IMR-90 (cell line): ENCODE measurements at regions not wholly inside any gene's neighbourhood (a gene's known extent, or its start where the extent isn't known, plus 50 kb on each side); places are given as distances from the start of the nearest gene placed in this dataset.

ENCODE experiments used
- ATAC-seq: fragments of 200-7000 bp; cut with Tn5 transposase; 2 replicates; pipeline ENCODE4 v1.9.1; 2020; ENCODE audit warnings: low read depth, mild to moderate bottlenecking, moderate library complexity
- BruUV-seq: library from RNA; stranded (reverse); fragments of 400-500 nt; replicated peaks from 2 replicates; lab custom pipeline; 2021; lab: Mats Ljungman, UMichigan
- CTCF ChIA-PET: fragments of 300-600 bp; formaldehyde crosslinking; extraction: SDS; loops from one replicate; lab custom pipeline; 2021; ENCODE audit warnings: antibody characterized with exemption; lab: Yijun Ruan, JAX
- POLR2A ChIA-PET: fragments of 300-600 bp; sonication (Branson Sonifier 250); formaldehyde crosslinking; loops from one replicate; lab custom pipeline; 2022; ENCODE audit warnings: antibody characterized with exemption; ENCODE audit not compliant: unreplicated experiment; lab: Charles Lee
- DNase-seq: peaks from one replicate; pipeline ENCODE4 v3.0.0; 2013
- H2AFZ ChIP-seq: replicated peaks from 2 replicates; pipeline ENCODE3; 2013; ENCODE audit warnings: low read length, mild to moderate bottlenecking; ENCODE audit not compliant: poor library complexity
- H2AK5ac ChIP-seq: 2 replicates; pipeline ENCODE4 v1.6.1; 2013; ENCODE audit warnings: low read depth, low read length, inconsistent platforms
- H2AK9ac ChIP-seq: replicated peaks from 2 replicates; pipeline ENCODE3; 2013; ENCODE audit warnings: mild to moderate bottlenecking, low read depth, low read length, moderate library complexity; ENCODE audit not compliant: poor library complexity
- H2BK120ac ChIP-seq: 2 replicates; pipeline ENCODE4 v1.6.1; 2013; ENCODE audit warnings: low read depth, low read length, inconsistent platforms
- H2BK15ac ChIP-seq: 3 replicates; pipeline ENCODE4 v1.6.1; 2013; ENCODE audit warnings: low read depth, low read length, inconsistent platforms
- H2BK20ac ChIP-seq: 2 replicates; pipeline ENCODE4 v1.6.1; 2013; ENCODE audit warnings: low read depth, mild to moderate bottlenecking, inconsistent platforms, low read length, moderate library complexity
- H2BK5ac ChIP-seq: 2 replicates; pipeline ENCODE4 v1.6.1; 2013; ENCODE audit warnings: mild to moderate bottlenecking, low read depth, low read length, inconsistent platforms; ENCODE audit not compliant: poor library complexity, severe bottlenecking
- H3K14ac ChIP-seq: replicated peaks from 2 replicates; pipeline ENCODE4 v1.6.1; 2013; ENCODE audit warnings: low read depth, low read length, inconsistent platforms
- H3K18ac ChIP-seq: 2 replicates; pipeline ENCODE4 v1.6.1; 2013; ENCODE audit warnings: low read depth, low read length, control low read depth
- H3K23ac ChIP-seq: 2 replicates; pipeline ENCODE4 v1.6.1; 2013; ENCODE audit warnings: low read depth, low read length, inconsistent platforms
- H3K27ac ChIP-seq: 2 replicates; pipeline ENCODE4 v1.5.1; 2013; ENCODE audit warnings: mild to moderate bottlenecking, control low read depth, low read length; ENCODE audit not compliant: insufficient read depth
- H3K27me3 ChIP-seq: 2 replicates; pipeline ENCODE4 v1.6.1; 2013; ENCODE audit warnings: low read length; ENCODE audit not compliant: control insufficient read depth, insufficient read depth
- H3K36me3 ChIP-seq: 2 replicates; pipeline ENCODE4 v1.6.1; 2013; ENCODE audit warnings: low read length, mixed read lengths; ENCODE audit not compliant: control insufficient read depth, insufficient read depth
- H3K4ac ChIP-seq: 2 replicates; pipeline ENCODE4 v1.6.1; 2013; ENCODE audit warnings: low read depth, low read length, inconsistent platforms
- H3K4me1 ChIP-seq: 2 replicates; pipeline ENCODE4 v1.6.1; 2013; ENCODE audit warnings: low read length, mixed read lengths; ENCODE audit not compliant: control insufficient read depth, insufficient read depth
- H3K4me2 ChIP-seq: 2 replicates; pipeline ENCODE4 v1.6.1; 2013; ENCODE audit warnings: low read depth, mild to moderate bottlenecking, control low read depth, low read length, moderate library complexity
- H3K4me3 ChIP-seq: 2 replicates; pipeline ENCODE4 v1.5.1; 2013; ENCODE audit warnings: low read depth, mild to moderate bottlenecking, control low read depth, low read length, moderate library complexity; ENCODE audit not compliant: insufficient read depth
- H3K56ac ChIP-seq: 2 replicates; pipeline ENCODE4 v1.6.1; 2013; ENCODE audit warnings: low read length, inconsistent platforms; ENCODE audit not compliant: insufficient read depth; ENCODE audit errors: extremely low read depth
- H3K79me1 ChIP-seq, 2 experiments: 2 replicates each; pipeline ENCODE4 v1.6.1; 2013; ENCODE audit warnings: low read length in 2 of 2, inconsistent platforms in 1 of 2, low read depth in 1 of 2
- H3K9ac ChIP-seq: 2 replicates; pipeline ENCODE4 v1.6.1; 2013; ENCODE audit warnings: low read depth, low read length, control low read depth
- H3K9me1 ChIP-seq: 2 replicates; pipeline ENCODE4 v1.6.1; 2013; ENCODE audit warnings: low read length, inconsistent platforms; ENCODE audit not compliant: insufficient read depth
- H3K9me3 ChIP-seq: 2 replicates; pipeline ENCODE4 v1.6.1; 2013; ENCODE audit warnings: low read length; ENCODE audit not compliant: control insufficient read depth, insufficient read depth
- H4K20me1 ChIP-seq: 2 replicates; pipeline ENCODE4 v1.6.1; 2013; ENCODE audit warnings: low read length, inconsistent platforms; ENCODE audit not compliant: insufficient read depth
- H4K5ac ChIP-seq: 2 replicates; pipeline ENCODE4 v1.6.1; 2013; ENCODE audit warnings: mild to moderate bottlenecking, low read depth, low read length, control low read depth
- H4K8ac ChIP-seq, 2 experiments: 2 replicates each; pipeline ENCODE4 v1.6.1; 2013; ENCODE audit warnings: low read depth in 2 of 2, low read length in 2 of 2, control low read depth in 1 of 2, inconsistent platforms in 1 of 2
- H4K91ac ChIP-seq: 2 replicates; pipeline ENCODE4 v1.6.1; 2013; ENCODE audit warnings: low read depth, low read length, inconsistent platforms; ENCODE audit not compliant: insufficient read depth
- BHLHE40 ChIP-seq: fragments of 150-350 bp; IDR thresholded peaks from 2 replicates; pipeline ENCODE4 v1.6.1; 2016; ENCODE audit warnings: mild to moderate bottlenecking, low read depth, low read length
- CEBPB ChIP-seq: IDR thresholded peaks from 2 replicates; pipeline ENCODE4 v1.6.1; 2012; ENCODE audit warnings: low read depth, low read length, improper control_type of control experiment
- FOS ChIP-seq: fragments of 150-350 bp; IDR thresholded peaks from 2 replicates; pipeline ENCODE4 v1.6.1; 2016; ENCODE audit warnings: low read depth, low read length
- MAZ ChIP-seq: IDR thresholded peaks from 2 replicates; pipeline ENCODE4 v1.6.1; 2012; ENCODE audit warnings: low read depth, mild to moderate bottlenecking, low read length, improper control_type of control experiment, moderate library complexity, borderline replicate concordance
- MXI1 ChIP-seq: IDR thresholded peaks from 2 replicates; pipeline ENCODE4 v1.6.1; 2012; ENCODE audit warnings: low read depth, mild to moderate bottlenecking, low read length, moderate library complexity, borderline replicate concordance
- NFE2L2 ChIP-seq: fragments of 150-350 bp; IDR thresholded peaks from 2 replicates; pipeline ENCODE4 v1.6.1; 2016; ENCODE audit warnings: low read depth, mild to moderate bottlenecking, low read length
- POLR2A ChIP-seq: IDR thresholded peaks from 2 replicates; pipeline ENCODE4 v1.6.1; 2012; ENCODE audit warnings: mild to moderate bottlenecking, low read depth, low read length
- RFX5 ChIP-seq: IDR thresholded peaks from 2 replicates; pipeline ENCODE4 v1.8.0; 2012; ENCODE audit warnings: low read depth, mild to moderate bottlenecking, low read length, moderate library complexity
- SMC3 ChIP-seq: fragments of 150-350 bp; IDR thresholded peaks from 2 replicates; pipeline ENCODE4 v1.6.1; 2016; ENCODE audit warnings: low read depth, mild to moderate bottlenecking, antibody characterized with exemption, low read length, moderate library complexity
- WGBS, 2 experiments: methylation state at CpG; one replicate each; pipeline versions ENCODE4 v1.1.5 to v1.1.7; 2013; ENCODE audit warnings: missing lambda C conversion rate in 2 of 2; ENCODE audit not compliant: insufficient read length in 1 of 2; ENCODE audit errors: extremely low coverage in 2 of 2; 5-methylcytosine and 5-hydroxymethylcytosine counted together
- dilution Hi-C: fragments of 300-500 bp; cut with HindIII; formaldehyde crosslinking; loops from one replicate; pipeline ENCODE4 v1.14.3; 2018; ENCODE audit warnings: low sequenced_read_pairs; ENCODE audit not compliant: unreplicated experiment
- in situ Hi-C: fragments of 300-500 bp; cut with MboI; formaldehyde crosslinking; loops from 3 replicates; pipeline ENCODE4 v1.14.3; 2019; ENCODE audit warnings: low sequenced_read_pairs, inconsistent platforms, mixed read lengths
- intact Hi-C: fragments of 100-400 bp; cut with micrococcal nuclease; formaldehyde crosslinking; loops from 2 replicates; pipeline ENCODE4 v1.10.0; 2022
- TF ChIP-seq, protein P1 (sequence below): fragments of 150-350 bp; IDR thresholded peaks from 2 replicates; pipeline ENCODE4 v1.6.1; 2017; ENCODE audit warnings: mild to moderate bottlenecking, antibody characterized with exemption, low read length, low read depth
- TF ChIP-seq, protein P2 (sequence below): fragments of 150-350 bp; IDR thresholded peaks from 2 replicates; pipeline ENCODE4 v1.6.1; 2016; ENCODE audit warnings: low read depth, mild to moderate bottlenecking, low read length, moderate library complexity, borderline replicate concordance

DNA sequence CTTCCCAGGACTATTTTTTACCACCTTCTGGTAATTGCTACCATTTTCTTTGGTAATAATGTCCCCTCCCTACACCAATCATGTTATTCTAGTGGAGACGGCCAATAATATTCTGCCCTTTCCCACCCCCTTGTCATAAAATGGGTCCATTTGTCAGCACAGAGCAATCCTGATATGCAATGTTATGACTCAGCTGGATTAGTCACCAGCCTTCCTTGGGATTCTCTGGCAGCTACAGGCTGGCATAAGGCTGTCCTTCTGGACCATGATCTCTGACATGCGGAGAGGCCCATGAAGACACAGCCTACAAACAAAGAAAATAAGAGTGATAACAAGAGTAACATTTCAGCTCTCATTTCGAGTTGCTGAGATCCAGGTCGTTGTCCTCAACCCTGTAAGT is 222.0 kb upstream of the CPNE8 start:
- Histone ChIP-seq H2AFZ (no peak overlapping the region), H3K18ac (no peak overlapping the region), H4K91ac (no peak overlapping the region), H3K4me3 (no peak overlapping the region), H4K5ac (no peak overlapping the region), H3K79me1 (no peaks in the 10 kb centered on the region), H3K27me3 (no peaks in the 10 kb centered on the region), H3K9me1 (no peaks in the 10 kb centered on the region), H3K23ac (no peak overlapping the region), H3K9me3 (peaks cover 11% of the 10 kb centered on the region), H4K20me1 (no peaks in the 10 kb centered on the region), H3K4me1 (no peaks in the 10 kb centered on the region), H3K56ac (no peak overlapping the region), H2BK20ac (no peak overlapping the region), H2BK15ac (no peak overlapping the region), H3K36me3 (no peaks in the 10 kb centered on the region), H2BK5ac (no peak overlapping the region), H2BK120ac (no peak overlapping the region), H3K9ac (no peak overlapping the region), H3K27ac (no peak overlapping the region), H3K14ac (no peak overlapping the region), H3K4ac (no peak overlapping the region), H2AK5ac (no peak overlapping the region), H4K8ac (no peak overlapping the region), H2AK9ac (no peak overlapping the region), H3K4me2 (no peak overlapping the region)
- TF ChIP-seq SMC3: no peak
- TF ChIP-seq BHLHE40: no peak
- no peak for TF ChIP-seq CEBPB
- TF ChIP-seq, protein P1, sequence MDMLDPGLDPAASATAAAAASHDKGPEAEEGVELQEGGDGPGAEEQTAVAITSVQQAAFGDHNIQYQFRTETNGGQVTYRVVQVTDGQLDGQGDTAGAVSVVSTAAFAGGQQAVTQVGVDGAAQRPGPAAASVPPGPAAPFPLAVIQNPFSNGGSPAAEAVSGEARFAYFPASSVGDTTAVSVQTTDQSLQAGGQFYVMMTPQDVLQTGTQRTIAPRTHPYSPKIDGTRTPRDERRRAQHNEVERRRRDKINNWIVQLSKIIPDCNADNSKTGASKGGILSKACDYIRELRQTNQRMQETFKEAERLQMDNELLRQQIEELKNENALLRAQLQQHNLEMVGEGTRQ: no peak
- no peak for TF ChIP-seq NFE2L2
- no peak for TF ChIP-seq MXI1
- no peak for TF ChIP-seq FOS
- TF ChIP-seq, protein P2, sequence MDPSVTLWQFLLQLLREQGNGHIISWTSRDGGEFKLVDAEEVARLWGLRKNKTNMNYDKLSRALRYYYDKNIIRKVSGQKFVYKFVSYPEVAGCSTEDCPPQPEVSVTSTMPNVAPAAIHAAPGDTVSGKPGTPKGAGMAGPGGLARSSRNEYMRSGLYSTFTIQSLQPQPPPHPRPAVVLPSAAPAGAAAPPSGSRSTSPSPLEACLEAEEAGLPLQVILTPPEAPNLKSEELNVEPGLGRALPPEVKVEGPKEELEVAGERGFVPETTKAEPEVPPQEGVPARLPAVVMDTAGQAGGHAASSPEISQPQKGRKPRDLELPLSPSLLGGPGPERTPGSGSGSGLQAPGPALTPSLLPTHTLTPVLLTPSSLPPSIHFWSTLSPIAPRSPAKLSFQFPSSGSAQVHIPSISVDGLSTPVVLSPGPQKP: no peak
- no peak for TF ChIP-seq POLR2A
- no peak for TF ChIP-seq MAZ
- TF ChIP-seq RFX5: no peak
- no TSS peak for BruUV-seq
- POLR2A ChIA-PET: no interaction called here
- CTCF ChIA-PET: no interaction called here
- ATAC-seq (no peak), DNase-seq (no peak)
- in situ Hi-C loops: no loop called here
- dilution Hi-C loops: no loop called here
- WGBS, 2 experiments: no CpG with 5 or more reads among the region's 4 CpGs
- intact Hi-C loops: no loop called here
